ENCODE measurements at regions not wholly inside any gene's neighbourhood (a gene's known extent, or its start where the extent isn't known, plus 50 kb on each side); places are given as distances from the start of the nearest gene placed in this dataset.
"Not testable (repeated sequence)": the region's sequence is repeated elsewhere in the genome, so short reads cannot be mapped to it uniquely, and the experiment has no call there.

- no peak for DNase-seq (ENCODE audit: low spot score)
Measured at GRCh38 chr6:130716466-130716865, 110.7 kb upstream of the SMLR1 start.

GRCh38 chr6:130717657-130718056 is 109.5 kb upstream of the SMLR1 start:
- no peak for DNase-seq (ENCODE audit: low spot score)

GRCh38 chr6:130720076-130720715 is 107.0 kb upstream of the SMLR1 start:
- no peak for DNase-seq (ENCODE audit: low spot score)

- DNase-seq (ENCODE audit: low spot score), result no peak
Measured at GRCh38 chr6:130724089-130724488, 103.1 kb upstream of the SMLR1 start.

- no peak for DNase-seq (ENCODE audit: low spot score)
Measured at GRCh38 chr6:130725551-130725950, 101.7 kb upstream of the SMLR1 start.

DNA sequence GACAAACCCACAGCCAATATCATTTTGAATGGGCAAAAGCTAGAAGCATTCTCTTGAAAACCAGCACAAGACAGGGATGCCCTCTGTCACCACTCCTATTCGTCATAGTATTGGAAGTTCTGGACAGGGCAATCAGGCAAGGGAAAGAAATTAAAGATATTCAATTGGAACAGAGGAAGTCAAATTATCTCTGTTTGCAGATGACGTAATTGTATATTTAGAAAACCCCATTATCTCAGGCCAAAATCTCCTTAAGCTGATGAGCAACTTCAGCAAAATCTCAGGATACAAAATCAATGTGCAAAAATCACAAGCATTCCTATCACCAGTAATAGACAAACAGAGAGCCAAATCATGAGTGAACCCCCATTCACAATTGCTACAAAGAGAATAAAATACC is 99.1 kb upstream of the SMLR1 start:
- DNase-seq (ENCODE audit: low spot score), result not testable (repeated sequence)

DNA sequence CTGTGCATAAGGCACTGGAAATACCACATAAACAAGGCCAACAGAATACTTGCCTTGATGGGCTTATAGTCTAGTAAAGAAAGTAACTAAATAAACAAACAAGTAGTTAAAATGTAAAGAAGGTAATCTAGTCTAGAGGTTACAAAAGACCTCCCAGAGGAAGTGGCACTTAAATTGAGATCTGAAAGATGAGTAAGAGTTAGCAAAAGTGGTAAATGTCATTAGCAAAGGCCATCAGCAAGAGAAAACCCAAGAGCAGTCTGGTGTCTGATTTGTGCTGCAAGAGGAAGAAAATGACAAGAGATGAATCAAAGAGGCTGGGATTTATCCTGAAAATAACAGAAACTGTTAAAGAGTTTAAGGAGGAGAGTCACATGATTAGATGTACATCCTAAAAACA is 96.6 kb upstream of the SMLR1 start:
- no peak for DNase-seq (ENCODE audit: low spot score)

- no peak for DNase-seq (ENCODE audit: low spot score)
Measured at GRCh38 chr6:130734161-130734560, 93.0 kb upstream of the SMLR1 start.

GRCh38 chr6:130740308-130740707 is 86.9 kb upstream of the SMLR1 start:
- DNase-seq (ENCODE audit: low spot score), result no peak

GRCh38 chr6:130742131-130742681 is 85.0 kb upstream of the SMLR1 start:
- DNase-seq (ENCODE audit: low spot score), result no peak

- no peak for DNase-seq (ENCODE audit: low spot score)
Measured at GRCh38 chr6:130743175-130743574, 84.0 kb upstream of the SMLR1 start.

- no peak for DNase-seq (ENCODE audit: low spot score)
Measured at GRCh38 chr6:130744576-130745366, 82.4 kb upstream of the SMLR1 start.

GRCh38 chr6:130748041-130748440 is 79.2 kb upstream of the SMLR1 start:
- DNase-seq (ENCODE audit: low spot score), result no peak

GRCh38 chr6:130749402-130749801 is 77.8 kb upstream of the SMLR1 start:
- DNase-seq (ENCODE audit: low spot score), result no peak

DNA sequence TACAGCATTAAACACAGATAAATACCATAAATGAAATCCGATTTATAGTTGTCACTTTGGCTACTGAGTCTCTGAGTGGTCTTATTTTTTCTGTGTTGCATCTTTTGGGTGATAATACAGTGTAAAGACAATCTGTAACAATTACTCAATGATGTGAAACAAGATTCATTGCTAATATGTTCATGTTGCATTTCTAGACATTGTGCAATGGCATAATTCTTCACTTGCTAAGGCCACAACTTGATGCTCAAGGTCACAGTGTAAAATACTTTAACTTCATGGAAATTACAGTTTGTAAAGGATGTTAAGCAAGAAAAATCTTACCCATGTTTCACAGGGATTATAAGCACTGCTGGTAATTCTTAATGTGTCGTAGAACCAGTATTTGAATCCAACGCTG is 74.9 kb upstream of the SMLR1 start:
- DNase-seq (ENCODE audit: low spot score), result no peak

- DNase-seq (ENCODE audit: low spot score), result no peak
Measured at GRCh38 chr6:130754786-130755367, 72.3 kb upstream of the SMLR1 start.

DNA sequence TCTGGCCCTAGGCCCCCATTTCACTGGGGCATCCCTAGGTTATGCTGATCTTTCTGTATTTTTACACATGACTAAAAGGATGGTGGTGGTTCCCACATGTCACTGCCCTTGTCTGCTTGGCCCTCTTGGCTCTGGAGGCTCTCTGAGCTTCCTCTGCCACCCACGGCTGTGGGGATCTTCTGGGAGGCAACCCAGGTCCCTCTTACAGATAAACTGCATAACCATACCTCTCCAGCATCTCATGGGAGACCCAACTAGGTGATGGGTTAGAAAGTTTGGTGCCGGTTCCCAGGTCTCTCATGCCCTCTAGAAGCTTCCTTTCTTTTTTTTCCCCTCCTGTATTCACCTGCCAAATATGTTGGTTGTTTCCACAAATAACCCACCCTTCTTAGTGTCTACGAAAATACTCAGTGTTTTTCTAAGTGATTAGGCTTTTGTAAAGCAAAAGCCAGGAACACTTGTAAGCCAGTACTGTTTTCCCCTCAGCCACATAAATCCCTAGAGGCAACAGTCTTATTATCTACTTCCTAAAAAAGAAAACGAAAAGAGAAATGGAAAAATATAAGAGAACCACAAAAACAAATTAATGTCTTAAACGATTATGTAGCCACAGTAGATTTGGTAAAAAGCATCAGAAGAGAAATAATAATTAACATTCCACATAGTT is 71.7 kb upstream of the SMLR1 start:
- DNase-seq (ENCODE audit: low spot score), result no peak

DNA sequence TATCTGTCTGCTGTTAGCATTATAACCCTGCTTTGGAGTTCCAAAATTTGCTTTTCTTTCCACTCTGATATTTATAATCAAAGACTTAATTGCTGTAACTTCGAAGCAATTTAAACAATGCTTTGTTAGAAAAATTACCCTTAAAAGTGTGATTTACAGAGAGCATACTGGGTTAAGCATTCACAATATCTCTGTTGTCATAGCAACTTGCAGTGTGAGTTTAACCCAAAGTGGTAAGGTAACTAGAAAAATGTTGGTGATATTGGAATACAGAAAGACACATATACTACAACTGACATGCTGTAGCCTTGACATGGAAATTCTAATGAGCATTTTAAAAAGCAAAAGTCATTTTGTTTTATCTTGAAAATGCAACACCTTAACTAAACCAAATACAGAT is 70.4 kb upstream of the SMLR1 start:
- no peak for DNase-seq (ENCODE audit: low spot score)

DNA sequence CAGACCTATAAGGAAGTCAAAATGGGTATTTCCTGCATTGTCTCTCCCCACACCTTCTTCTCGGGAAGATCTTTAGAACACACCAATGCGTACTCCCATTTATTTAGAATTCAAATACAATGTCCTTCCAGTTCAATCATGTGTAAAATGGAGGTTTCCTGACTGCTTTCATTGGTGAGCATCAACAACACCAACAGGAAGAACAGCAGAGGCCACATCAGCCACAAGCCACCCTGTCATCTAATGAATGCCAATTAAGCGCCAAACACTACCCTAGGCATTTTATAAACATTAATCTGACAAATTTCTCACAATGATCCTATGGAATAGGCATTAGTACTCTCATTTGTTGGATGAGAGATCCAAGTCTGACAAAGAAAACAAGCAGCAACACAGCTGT is 68.4 kb upstream of the SMLR1 start:
- no peak for DNase-seq (ENCODE audit: low spot score)

- DNase-seq (ENCODE audit: low spot score), result no peak
Measured at GRCh38 chr6:130760006-130760405, 67.2 kb upstream of the SMLR1 start.

DNA sequence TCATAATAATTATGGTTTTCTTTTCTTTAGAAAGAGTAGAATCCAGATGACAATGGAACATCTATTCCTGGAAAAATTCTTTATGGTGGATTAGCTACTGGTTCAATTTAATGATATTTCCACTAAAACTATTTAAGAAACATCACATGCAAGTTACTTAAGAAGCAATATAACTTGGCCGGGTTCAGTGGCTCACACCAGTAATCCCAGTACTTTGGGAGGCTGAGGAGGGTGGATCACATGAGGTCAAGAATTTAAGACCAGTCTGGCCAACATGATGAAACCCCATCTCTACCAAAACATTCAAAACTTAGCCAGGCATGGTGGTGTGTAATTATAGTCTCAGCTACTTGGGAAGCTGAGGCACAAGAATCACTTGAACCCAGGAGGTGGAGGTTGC is 65.9 kb upstream of the SMLR1 start:
- DNase-seq (ENCODE audit: low spot score), result no peak

DNA sequence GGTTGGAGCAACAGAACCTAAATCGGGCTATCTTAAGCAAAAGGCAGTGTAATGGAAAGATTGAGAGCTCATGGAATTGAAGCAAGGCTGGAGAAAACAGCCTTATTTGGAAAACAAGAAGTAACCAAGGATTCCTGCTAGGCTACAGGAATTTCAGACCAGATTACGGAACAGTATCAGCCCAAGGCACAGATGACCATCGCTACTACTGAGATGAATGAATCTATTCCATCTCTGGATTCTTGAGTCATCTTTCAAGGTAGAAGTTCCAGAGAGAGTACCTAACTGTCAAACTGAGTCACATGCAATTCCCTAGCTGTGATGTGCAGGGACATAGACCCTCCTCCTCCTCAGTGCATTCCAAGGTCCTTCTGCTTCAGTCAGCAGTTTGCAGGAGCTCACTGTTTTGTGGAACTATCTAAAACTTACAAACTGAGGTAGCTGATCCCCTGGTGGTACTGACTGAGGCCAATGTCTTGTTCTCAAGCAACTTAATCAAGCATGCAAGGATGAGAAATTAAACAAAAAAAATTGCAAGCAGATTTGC is 62.0 kb upstream of the SMLR1 start:
- DNase-seq (ENCODE audit: low spot score), result no peak
